H1 (cell line): ENCODE measurements at regions not wholly inside any gene's neighbourhood (a gene's known extent, or its start where the extent isn't known, plus 50 kb on each side); places are given as distances from the start of the nearest gene placed in this dataset.

Source experiments
- GTF2F1 ChIP-seq: IDR thresholded peaks from 2 replicates; pipeline ENCODE4 v1.6.1; 2012; ENCODE audit warnings: low read depth, low read length, improper control_type of control experiment, borderline replicate concordance
- POU5F1 ChIP-seq: IDR thresholded peaks from 2 replicates; pipeline ENCODE4 v1.6.1; 2011; ENCODE audit warnings: low read depth, mild to moderate bottlenecking, low read length, moderate library complexity

DNA sequence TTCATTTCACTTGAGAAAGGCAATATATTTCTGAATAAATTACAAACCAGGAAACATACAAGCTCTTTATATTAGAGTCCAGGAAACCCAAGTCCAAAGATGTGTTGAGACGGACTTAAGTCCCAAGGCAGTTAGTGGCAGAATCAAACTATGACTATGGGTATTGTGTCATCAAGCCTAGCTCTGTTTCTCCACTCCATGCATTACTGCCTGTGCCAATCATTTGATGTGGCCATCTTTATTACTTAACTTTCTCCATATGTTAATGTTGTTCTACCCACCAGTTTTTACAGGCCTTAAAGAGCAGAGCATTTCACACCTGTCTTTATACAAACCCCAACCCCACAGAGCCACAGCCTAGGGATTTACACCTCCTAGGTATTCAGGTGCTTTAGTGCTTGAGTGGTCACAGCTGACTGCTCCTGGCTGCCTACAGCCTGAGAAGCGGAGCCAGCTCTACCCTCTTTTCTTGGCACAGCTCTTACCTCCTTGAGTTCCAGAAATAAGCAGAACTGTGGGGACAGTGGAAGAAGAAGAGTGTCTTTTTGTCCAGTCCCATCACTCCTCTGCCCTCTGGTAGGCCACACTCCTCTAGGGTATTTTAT is 92.1 kb downstream of the DTWD1 start (continued):
- TF ChIP-seq GTF2F1 (no peak), POU5F1 (no peak)
